Loucy (cell line): ENCODE measurements at regions not wholly inside any gene's neighbourhood (a gene's known extent, or its start where the extent isn't known, plus 50 kb on each side); places are given as distances from the start of the nearest gene placed in this dataset.

ENCODE experiments used
- EZH2phosphoT487 ChIP-seq: fragments of 200-600 bp; IDR thresholded peaks from 2 replicates; pipeline ENCODE4 v1.6.1; 2018; ENCODE audit warnings: antibody characterized with exemption, mild to moderate bottlenecking, moderate library complexity, borderline replicate concordance
- TF ChIP-seq, protein P1 (sequence below): fragments of 200-600 bp; sonication (generic); conservative IDR thresholded peaks from 2 replicates; pipeline ENCODE4 v1.5.1; 2014; ENCODE audit warnings: mild to moderate bottlenecking, antibody characterized with exemption, low read length

- TF ChIP-seq, protein P1, sequence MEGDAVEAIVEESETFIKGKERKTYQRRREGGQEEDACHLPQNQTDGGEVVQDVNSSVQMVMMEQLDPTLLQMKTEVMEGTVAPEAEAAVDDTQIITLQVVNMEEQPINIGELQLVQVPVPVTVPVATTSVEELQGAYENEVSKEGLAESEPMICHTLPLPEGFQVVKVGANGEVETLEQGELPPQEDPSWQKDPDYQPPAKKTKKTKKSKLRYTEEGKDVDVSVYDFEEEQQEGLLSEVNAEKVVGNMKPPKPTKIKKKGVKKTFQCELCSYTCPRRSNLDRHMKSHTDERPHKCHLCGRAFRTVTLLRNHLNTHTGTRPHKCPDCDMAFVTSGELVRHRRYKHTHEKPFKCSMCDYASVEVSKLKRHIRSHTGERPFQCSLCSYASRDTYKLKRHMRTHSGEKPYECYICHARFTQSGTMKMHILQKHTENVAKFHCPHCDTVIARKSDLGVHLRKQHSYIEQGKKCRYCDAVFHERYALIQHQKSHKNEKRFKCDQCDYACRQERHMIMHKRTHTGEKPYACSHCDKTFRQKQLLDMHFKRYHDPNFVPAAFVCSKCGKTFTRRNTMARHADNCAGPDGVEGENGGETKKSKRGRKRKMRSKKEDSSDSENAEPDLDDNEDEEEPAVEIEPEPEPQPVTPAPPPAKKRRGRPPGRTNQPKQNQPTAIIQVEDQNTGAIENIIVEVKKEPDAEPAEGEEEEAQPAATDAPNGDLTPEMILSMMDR, result no peak
- TF ChIP-seq EZH2phosphoT487, result no peak
Measured at GRCh38 chr5:111631328-111631727, 119.0 kb upstream of the STARD4 start.
